CD4-positive, alpha-beta T cell treated with Interleukin-2 at 100 ng/mL for 4 hours (primary cell): ENCODE measurements at regions not wholly inside any gene's neighbourhood (a gene's known extent, or its start where the extent isn't known, plus 50 kb on each side); places are given as distances from the start of the nearest gene placed in this dataset.

ENCODE experiments used
- DNase-seq: peaks from one replicate; pipeline ENCODE4 v3.0.0-alpha.2; 2020; ENCODE audit warnings: low spot score

DNA sequence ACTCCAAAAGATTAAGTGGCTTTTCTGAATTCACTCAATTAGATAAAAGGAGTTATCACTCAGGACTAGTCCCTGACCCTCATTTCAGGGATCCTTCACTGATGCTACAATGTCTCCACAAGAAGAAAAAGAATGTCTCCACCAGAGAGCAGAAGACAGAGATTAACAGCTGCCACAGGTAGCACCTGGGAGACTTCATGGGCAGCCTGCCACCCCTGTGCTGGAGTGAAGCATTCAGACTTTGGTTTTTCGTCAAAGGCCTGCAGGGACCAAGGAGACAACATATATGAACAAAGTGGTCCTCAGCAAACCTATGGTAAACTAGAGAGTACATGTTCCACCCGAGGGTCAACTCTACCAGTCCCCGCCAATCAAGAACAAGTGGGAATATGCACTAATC is 197.0 kb upstream of the ACVR2A start:
- DNase-seq: no peak

GRCh38 chr2:147646818-147647468 is 197.9 kb upstream of the ACVR2A start:
- DNase-seq: no peak

GRCh38 chr2:147644491-147644890 is 200.3 kb upstream of the ACVR2A start:
- no peak for DNase-seq

DNA sequence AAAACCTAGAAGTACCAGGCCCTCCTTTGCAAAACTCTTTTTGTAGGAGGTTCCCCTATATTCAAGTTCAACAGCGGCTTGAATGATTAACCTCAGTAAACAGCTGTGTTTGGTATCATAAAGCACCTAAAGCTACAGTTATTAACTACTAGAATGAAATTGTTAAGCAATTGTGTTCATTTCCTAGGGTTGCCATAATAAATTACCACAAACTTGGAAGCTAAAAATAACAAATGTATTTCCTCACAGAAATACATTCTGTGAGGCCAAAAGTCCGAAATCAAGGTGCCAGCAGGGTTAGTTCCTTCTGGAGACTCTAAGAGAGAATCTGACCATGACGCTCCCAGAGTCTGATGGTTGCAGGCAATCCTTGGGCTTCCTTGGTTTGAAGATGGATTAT is 202.1 kb upstream of the ACVR2A start:
- no peak for DNase-seq

DNA sequence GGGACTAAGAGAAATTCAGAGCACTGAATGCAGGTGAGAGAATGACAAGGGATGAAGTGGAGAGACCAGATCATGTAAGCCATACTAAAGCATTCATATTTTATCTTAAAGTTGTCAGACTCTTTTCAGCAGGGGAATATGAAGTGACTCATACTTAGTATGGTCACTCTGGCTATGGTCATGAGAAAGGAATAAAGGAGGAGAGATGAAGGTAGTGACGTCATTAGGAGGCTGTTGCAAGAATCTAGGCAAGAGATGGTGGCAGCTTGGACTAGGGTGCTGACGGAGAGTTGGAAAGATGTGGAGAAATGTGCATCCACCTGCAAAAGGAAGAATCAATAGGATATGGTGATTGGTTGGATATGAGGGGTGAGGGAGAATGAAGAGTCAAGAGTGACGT is 203.2 kb upstream of the ACVR2A start:
- no peak for DNase-seq

DNA sequence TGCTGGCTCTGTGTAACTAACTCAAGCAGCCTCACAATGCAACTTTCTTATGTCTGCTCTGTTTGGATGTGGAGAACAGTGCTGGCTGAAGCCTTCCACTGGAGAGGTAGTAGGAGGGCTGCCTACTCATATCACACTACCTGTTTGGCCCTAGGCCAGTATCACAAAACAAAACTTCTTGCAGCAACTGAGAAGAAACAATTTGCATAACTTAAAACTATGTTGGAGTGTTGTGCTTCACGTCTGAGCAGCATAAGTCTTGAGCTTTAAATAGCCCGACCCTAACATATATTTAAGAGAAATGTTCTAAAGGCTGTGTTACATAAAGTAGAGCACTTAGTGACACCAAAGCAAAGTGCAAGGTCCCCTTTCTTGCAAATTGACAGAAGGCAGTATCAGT is 204.9 kb upstream of the ACVR2A start:
- no peak for DNase-seq

GRCh38 chr2:147639386-147639785 is 205.4 kb upstream of the ACVR2A start:
- DNase-seq: no peak

GRCh38 chr2:147636886-147637285 is 207.9 kb upstream of the ACVR2A start:
- no peak for DNase-seq

DNA sequence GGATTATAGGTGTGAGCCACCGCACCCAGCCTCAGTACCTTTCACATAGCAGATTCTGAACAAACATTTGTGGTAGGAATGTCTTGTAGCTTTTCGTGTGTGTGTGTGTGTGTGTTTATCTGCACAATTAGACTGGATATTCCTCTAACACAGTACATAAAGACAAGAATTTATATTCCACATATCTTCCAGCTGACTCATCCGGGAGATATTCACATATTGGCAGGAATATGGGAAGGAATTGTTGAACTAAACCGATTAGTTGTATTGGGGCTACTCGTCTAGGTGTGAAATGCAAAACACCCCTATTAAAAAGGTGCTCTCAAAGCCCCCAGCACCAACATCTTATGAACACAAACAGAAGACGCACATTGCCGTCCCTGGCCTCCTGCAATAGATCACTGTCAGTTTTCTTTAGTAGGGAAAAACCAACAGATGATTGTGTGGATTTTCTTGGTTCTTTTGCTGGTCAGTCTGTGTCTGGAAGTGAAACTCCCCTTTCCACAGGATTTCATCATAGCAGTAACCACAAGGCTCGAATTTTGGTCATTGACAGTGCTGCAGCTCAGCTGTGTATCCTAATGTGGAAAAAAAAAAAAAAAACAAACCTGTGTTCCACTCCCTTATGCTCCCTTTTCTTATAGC is 208.5 kb upstream of the ACVR2A start:
- no peak for DNase-seq

DNA sequence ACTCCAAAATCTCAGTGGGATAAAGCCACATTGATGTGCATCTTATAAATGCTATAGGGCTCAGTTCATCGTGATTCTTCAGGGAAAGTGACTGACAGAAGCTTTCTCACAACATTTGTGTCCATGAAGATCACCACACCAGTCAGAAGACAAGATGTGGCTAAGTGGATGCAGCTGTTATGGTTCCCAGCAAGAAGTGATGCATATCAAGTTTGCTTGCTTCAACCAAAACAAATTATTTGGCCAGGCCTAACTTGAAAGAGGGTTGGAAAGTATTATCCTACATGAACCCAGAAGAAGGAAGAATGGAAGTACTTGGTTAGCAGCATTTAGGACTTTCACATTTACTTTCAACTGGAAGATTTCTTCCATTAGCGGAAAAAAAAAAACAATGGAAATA is 210.0 kb upstream of the ACVR2A start:
- DNase-seq: no peak

DNA sequence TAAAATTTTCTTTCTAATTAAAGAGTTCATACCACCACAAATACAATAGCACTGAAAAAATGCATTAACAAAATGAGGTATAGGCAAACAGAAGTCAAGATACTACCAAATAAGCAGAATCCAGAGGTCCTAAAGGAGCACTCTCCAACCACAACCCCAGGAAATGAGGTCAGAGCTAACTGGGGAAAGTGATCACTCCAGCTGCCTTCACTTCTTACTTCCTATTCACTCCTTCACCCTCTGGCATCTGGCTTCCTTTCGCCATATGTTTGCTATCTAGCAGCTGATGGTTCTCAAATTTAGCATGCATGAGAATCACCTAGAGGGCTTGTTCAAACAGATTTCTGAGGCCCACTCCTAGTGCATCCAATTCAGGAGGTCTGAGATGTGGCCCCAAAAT is 212.6 kb upstream of the ACVR2A start:
- no peak for DNase-seq

- no peak for DNase-seq
Measured at GRCh38 chr2:147631294-147631693, 213.5 kb upstream of the ACVR2A start.

- peak; percentile 27 for DNase-seq
Measured at GRCh38 chr2:147630585-147630984, 214.2 kb upstream of the ACVR2A start.

- DNase-seq: peak; percentile 12
Measured at GRCh38 chr2:147628971-147629421, 215.8 kb upstream of the ACVR2A start.

DNA sequence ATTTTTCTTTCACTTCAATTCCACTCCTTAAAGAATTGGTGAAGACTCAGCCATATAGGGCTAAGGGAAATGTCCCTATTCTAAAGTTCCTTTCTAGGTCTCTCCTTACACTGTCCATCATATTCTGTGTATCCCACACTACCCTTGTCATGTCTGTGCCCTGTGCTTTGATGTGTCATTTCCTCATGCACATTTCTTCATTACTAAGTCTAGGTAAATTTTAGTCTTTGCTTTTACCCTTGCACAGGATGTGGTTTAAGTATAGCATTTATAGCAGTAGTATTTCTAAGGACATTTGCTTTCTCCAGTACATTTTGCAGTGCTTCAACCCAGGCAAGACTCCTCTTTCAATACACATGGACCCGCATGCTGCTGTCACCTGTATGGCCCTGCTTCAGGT is 221.5 kb upstream of the ACVR2A start:
- peak; percentile 41 for DNase-seq

- DNase-seq: no peak
Measured at GRCh38 chr2:147621656-147622197, 223.1 kb upstream of the ACVR2A start.

GRCh38 chr2:147619808-147620207 is 225.0 kb upstream of the ACVR2A start:
- DNase-seq: no peak

DNA sequence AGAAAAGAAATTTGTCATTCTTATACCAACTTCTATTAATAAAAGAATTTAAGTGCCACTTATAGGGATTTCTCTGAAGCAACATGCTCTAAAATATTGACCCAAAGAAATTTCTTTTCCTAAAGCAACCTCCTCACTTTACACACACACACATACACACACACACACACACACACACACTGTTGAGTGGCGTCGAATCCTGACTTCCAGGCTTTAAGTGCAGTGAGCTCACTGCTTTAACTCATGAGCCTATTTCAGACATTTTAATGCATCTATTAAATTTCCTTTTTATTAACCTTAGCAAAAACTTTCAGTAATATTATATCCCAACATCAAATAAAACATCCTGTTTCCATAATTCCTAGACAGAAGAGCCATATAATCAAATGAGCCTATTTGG is 229.1 kb upstream of the ACVR2A start:
- DNase-seq: no peak

- no peak for DNase-seq
Measured at GRCh38 chr2:147614979-147615470, 229.8 kb upstream of the ACVR2A start.

- no peak for DNase-seq
Measured at GRCh38 chr2:147614471-147614870, 230.4 kb upstream of the ACVR2A start.

DNA sequence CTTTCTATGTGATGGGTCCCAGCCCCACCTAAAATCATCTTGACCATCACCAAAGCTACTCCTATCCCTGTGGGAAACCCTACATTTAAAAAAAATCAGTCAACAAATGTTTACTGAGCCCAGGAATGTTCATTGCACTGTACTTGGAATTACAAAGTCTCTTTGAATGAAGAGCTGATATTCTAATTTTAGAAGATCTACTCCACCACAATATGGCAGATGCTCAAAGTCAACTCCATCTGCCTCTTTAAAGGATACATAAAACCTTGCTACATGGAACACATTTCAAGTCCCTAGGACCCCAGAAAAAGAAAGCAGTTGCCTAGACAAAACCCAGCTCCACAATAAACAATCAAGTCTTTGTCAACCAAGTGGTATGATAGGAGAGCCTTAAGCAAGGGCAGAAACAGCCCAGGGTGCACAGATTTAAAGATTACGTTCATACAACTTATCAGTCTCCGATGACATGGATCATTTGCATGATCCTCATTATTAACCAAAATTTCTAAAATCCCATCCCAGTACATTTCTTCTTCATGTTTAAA is 234.3 kb upstream of the ACVR2A start:
- no peak for DNase-seq

GRCh38 chr2:147609301-147609700 is 235.5 kb upstream of the ACVR2A start:
- no peak for DNase-seq

DNA sequence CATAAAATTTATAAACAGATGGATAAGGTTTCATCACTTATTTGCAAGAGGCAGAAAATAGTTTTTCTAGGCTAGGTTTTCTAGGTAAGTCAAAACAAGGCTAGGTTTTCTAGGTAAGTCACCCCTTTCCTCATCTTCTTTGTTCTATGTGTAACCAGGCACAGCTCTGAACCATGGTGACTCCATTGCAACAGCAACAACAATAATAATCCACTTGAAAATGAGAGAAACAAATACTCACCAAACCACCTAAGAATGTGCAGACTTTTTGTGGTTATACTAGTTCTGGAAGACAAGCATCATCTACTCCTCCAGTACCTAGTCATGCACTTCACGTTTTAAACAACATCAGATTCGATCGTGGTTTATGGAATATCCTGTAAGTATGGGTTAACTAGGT is 237.4 kb upstream of the ACVR2A start:
- DNase-seq: no peak
